KOPT-K1 (cell line): ENCODE measurements at regions not wholly inside any gene's neighbourhood (a gene's known extent, or its start where the extent isn't known, plus 50 kb on each side); places are given as distances from the start of the nearest gene placed in this dataset.
"Not testable (repeated sequence)": the region's sequence is repeated elsewhere in the genome, so short reads cannot be mapped to it uniquely, and the experiment has no call there.

Source experiments
- H3K27ac ChIP-seq: fragments of 200-600 bp; sonication (generic); 2 replicates; pipeline ENCODE4 v1.5.1; 2016; ENCODE audit warnings: antibody characterized with exemption, mild to moderate bottlenecking, low read depth, low read length; ENCODE audit not compliant: poor library complexity, severe bottlenecking
- H3K36me3 ChIP-seq: fragments of 200-600 bp; sonication (generic); 2 replicates; pipeline ENCODE4 v1.5.1; 2017; ENCODE audit warnings: antibody characterized with exemption, mild to moderate bottlenecking, low read length, moderate library complexity; ENCODE audit not compliant: insufficient read depth
- H3K9me3 ChIP-seq: fragments of 200-600 bp; sonication (generic); 2 replicates; pipeline ENCODE4 v1.5.1; 2017; ENCODE audit warnings: antibody characterized with exemption, low read length, mild to moderate bottlenecking; ENCODE audit not compliant: insufficient read depth, poor library complexity, severe bottlenecking

DNA sequence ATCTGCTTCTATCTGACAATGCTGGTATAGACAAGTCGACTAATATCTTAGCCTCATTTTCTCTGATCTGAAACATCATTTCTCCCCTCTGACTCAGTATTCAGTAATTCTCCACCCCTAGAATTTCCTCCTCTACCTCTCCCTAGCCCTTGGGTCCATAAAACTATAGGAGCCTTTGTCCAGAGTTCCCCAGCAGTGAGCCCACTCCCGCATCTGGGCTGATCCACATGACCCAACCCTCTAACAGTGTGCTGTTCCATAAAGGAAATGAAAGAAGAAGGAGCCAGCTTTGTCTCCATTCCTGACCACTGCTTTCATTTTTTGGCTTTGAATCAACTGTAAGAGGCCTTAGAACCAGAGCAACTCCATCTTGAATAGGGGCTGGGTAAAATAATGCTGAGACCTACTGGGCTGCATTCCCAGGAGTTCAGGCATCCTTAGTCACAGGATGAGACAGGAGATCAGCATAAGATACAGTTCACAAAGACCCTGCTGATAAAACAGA lies 222.7 kb upstream of the CDH8 start:
- not testable (repeated sequence) for H3K36me3 ChIP-seq, H3K9me3 ChIP-seq, H3K27ac ChIP-seq

- no peaks in the 10 kb centered on the region for H3K9me3 ChIP-seq
- no peaks in the 10 kb centered on the region for H3K36me3 ChIP-seq
- H3K27ac ChIP-seq: no peak overlapping the region
Observed at GRCh38 chr16:62256406-62256805, 220.2 kb upstream of the CDH8 start.

DNA sequence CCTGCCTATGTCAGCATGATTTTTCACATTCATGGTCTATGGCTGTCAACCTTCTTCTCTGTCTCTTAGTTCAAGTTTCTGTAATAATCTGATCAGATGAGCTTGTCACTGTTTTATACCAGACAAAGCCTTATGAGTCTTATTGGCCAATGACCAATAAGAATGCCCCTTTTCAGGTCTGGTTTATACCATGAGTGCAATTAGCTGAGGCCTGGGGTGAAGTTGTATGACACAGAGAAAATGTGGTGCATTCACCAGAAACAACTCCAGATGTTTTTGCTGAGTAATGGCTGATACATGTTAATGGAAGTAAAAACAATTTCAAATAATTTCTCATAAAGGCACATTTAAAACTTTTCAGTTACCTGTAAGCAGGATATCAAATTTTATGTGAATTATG lies 218.6 kb upstream of the CDH8 start:
- no peaks in the 10 kb centered on the region for H3K9me3 ChIP-seq
- no peaks in the 10 kb centered on the region for H3K36me3 ChIP-seq
- no peak overlapping the region for H3K27ac ChIP-seq

DNA sequence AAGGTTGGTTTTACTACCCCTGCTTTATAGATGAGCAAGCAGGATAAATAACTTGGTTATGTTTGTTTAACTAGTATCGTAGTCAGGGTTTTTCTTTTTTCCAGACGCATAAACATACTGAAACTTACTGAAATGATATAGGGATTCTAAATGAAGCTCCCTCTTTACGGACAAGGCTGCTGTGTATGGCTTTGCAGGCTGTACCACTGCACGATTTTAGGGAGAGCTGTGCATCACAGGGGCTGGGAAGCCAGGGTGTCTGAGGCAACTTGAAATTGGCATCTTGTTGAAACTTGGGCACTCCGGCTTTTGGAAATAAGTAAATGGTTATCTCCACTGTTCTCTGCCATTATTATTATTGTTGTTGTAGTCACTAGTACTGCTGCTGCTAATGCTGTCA lies 218.1 kb upstream of the CDH8 start:
- Histone ChIP-seq H3K36me3 (no peaks in the 10 kb centered on the region), H3K27ac (no peak overlapping the region), H3K9me3 (no peaks in the 10 kb centered on the region)

GRCh38 chr16:62253966-62254365 lies 217.7 kb upstream of the CDH8 start:
- no peaks in the 10 kb centered on the region for H3K9me3 ChIP-seq
- H3K36me3 ChIP-seq: no peaks in the 10 kb centered on the region
- H3K27ac ChIP-seq: no peak overlapping the region

DNA sequence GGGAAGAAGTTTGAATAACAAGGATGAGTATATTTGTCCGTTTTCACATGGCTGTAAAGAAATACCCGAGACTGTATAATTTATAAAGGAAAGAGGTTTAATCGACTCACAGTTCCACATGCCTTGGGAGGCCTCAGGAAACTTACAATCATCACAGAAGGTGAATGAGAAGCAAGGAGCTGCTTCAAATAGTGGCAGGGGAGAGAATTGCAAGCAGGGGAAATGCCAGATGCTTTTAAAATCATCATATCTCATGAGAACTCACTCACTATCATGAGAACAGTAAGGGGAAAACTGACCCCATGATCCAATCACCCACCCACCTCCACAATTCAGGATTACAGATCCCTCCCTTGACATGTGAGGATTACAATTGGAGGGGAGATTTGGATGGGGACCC lies 212.8 kb upstream of the CDH8 start:
- no peaks in the 10 kb centered on the region for H3K9me3 ChIP-seq
- H3K27ac ChIP-seq: no peak overlapping the region
- H3K36me3 ChIP-seq: no peaks in the 10 kb centered on the region

DNA sequence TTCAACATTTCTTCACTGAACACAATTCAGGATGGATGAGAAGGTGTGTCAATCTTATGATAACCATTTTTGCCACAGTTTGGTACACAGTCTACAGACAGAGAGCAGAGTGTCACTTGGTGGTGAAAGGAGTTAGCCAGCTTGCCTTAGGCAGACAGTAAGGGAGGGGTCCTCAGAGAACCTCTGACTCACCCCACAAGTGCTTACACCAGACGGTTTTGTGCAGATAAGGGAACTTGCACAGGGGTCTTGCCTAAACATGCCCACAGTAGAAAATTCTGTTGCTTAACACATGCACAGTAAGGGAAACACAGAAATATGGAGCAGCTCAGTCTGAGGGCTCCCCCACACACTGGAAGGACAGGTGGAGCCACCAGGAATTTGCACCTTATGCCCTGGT lies 204.5 kb upstream of the CDH8 start:
- Histone ChIP-seq H3K27ac (no peak overlapping the region), H3K36me3 (no peaks in the 10 kb centered on the region), H3K9me3 (no peaks in the 10 kb centered on the region)

DNA sequence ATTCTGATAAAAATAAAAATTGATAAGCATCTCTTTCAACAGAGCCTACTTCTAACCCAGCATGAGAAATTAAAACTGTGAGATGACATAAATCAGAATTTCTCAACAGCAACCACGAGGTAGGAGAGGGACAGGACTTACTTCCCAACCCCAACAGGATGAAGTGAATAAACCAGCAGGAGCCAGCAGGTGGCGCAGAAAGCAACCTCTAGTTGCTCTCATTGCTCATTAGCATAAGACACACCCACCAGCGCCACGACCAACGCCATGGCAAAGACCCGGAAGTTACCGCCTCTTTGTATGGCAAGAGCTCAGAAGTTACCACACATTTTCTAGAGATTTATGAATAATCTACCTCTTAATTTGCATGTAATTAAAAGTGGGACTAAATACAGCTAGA lies 189.4 kb upstream of the CDH8 start:
- Histone ChIP-seq H3K9me3 (no peaks in the 10 kb centered on the region), H3K36me3 (no peaks in the 10 kb centered on the region), H3K27ac (no peak overlapping the region)

- Histone ChIP-seq H3K9me3 (no peaks in the 10 kb centered on the region), H3K27ac (no peak overlapping the region), H3K36me3 (no peaks in the 10 kb centered on the region)
Observed at GRCh38 chr16:62224646-62225209, 188.5 kb upstream of the CDH8 start.

DNA sequence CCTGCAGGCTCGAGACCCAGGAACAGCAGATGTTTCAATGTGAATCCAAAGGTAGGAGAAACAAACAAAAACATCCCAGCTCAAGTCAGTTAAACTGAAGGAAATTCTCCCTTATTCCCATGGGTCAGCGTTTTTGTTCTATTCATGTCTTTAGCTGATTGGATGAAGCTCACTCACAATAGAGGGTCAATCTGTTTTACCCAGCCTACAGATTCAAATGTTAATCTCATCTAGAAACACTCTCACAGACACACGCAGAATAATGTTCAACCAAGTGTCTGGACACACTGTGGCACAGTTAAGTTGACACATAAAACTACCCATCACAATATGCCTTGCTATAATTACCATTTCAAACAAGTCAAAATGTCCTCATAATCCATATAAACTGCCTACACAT lies 180.6 kb upstream of the CDH8 start:
- no peaks in the 10 kb centered on the region for H3K9me3 ChIP-seq
- no peak overlapping the region for H3K27ac ChIP-seq
- H3K36me3 ChIP-seq: no peaks in the 10 kb centered on the region

DNA sequence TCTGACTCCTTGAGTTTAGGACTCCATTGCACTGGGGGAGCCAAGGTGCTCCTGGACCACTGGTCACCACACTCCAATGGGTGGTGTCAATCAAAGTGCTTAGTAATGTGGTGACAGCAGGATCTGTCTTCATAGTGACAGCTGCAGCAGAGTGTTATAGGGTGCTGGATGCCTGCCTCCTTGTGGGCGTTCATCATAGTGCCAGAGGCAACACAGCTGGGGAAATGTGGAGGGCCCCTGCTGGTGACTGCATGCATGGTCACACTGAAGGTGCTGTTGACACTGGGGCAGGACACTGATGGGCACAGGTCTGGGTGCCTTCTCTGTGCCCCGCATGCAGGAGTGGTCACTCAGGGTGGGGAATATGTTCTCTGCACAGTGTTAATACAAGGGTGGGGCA lies 177.5 kb upstream of the CDH8 start:
- H3K27ac ChIP-seq: no peak overlapping the region
- H3K36me3 ChIP-seq: no peaks in the 10 kb centered on the region
- H3K9me3 ChIP-seq: no peaks in the 10 kb centered on the region

GRCh38 chr16:62208934-62209333 lies 172.7 kb upstream of the CDH8 start:
- peak overlapping the region; percentile 18 for H3K27ac ChIP-seq
- no peaks in the 10 kb centered on the region for H3K9me3 ChIP-seq
- H3K36me3 ChIP-seq: no peaks in the 10 kb centered on the region

- Histone ChIP-seq H3K36me3 (no peaks in the 10 kb centered on the region), H3K27ac (no peak overlapping the region), H3K9me3 (no peaks in the 10 kb centered on the region)
Observed at GRCh38 chr16:62205459-62205858, 169.2 kb upstream of the CDH8 start.

GRCh38 chr16:62201911-62202310 lies 165.7 kb upstream of the CDH8 start:
- Histone ChIP-seq H3K9me3 (no peaks in the 10 kb centered on the region), H3K27ac (no peak overlapping the region), H3K36me3 (no peaks in the 10 kb centered on the region)

DNA sequence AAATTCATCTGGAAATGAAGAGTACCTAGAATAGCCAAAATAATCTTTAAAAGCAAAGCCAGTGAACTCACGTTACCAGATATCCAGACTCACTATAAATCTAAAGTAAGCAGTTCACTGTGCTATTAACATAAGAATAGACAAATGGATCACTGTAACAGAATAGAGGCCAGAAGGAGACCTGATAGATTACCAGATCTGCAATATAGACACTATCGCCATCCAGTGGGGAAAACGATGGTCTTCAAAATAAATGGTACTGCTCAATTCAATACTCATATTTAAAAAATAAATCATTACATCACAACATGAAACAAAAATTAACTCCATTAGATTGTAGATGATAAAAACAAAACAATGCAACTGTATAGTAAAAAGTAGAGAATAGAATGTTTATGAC lies 158.6 kb upstream of the CDH8 start:
- Histone ChIP-seq H3K27ac (no peak overlapping the region), H3K9me3 (no peaks in the 10 kb centered on the region)

DNA sequence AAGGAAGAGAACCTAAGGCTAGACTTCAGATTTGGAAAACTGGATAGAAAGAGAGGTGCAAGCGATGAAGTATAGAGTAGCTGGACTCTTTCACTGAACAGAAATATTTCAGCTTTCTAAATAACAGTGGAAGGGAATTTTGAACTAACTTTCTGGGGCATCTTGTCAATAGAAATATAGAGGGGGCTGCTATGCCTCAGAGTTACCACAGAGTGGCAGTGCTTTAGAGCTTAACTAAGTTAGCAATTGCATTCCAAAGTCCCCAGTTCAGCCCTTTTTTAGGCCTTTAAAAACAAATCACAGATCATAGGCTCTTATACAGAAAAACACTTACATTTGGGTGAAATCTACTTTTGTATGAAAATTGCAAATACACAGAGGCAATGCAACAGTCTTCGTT lies 154.2 kb upstream of the CDH8 start:
- H3K36me3 ChIP-seq: no peaks in the 10 kb centered on the region
- H3K9me3 ChIP-seq: no peaks in the 10 kb centered on the region
- no peak overlapping the region for H3K27ac ChIP-seq

More for the DNA sequence above, 158.6 kb upstream of the CDH8 start:
- H3K36me3 ChIP-seq: no peaks in the 10 kb centered on the region
